ENCODE measurements at regions not wholly inside any gene's neighbourhood (a gene's known extent, or its start where the extent isn't known, plus 50 kb on each side); places are given as distances from the start of the nearest gene placed in this dataset.
A peak's percentile ranks its signal among the peaks of the same experiment; 100 is the strongest.
"Not testable (repeated sequence)": the region's sequence is repeated elsewhere in the genome, so short reads cannot be mapped to it uniquely, and the experiment has no call there.

GRCh38 chr12:94916663-94917062 is 86.8 kb downstream of the NDUFA12 start:
- no peak for DNase-seq

GRCh38 chr12:94909663-94910062 is 93.8 kb downstream of the NDUFA12 start:
- DNase-seq = no peak

- not testable (repeated sequence) for DNase-seq
Observed at GRCh38 chr12:94905749-94906148, 97.7 kb downstream of the NDUFA12 start.

DNA sequence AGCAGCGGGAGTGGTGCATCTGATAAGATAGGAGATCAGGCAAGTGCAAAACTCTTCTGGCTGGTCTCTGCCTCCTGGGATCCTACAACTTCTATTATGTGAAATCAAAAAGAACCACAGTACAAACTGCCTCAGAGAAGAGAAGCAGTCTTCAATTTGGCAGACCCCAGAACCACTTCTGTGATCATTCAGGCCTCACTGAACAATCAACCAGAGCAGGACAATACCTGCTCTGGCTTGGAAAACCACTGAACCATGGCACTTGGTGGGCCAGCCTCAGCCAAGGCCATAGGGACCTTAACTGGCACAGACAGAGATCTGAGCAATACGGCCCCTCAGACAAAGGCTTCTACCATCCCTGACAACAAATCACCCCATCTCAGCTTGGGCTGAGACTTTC is 103.0 kb downstream of the NDUFA12 start:
- DNase-seq = no peak

DNA sequence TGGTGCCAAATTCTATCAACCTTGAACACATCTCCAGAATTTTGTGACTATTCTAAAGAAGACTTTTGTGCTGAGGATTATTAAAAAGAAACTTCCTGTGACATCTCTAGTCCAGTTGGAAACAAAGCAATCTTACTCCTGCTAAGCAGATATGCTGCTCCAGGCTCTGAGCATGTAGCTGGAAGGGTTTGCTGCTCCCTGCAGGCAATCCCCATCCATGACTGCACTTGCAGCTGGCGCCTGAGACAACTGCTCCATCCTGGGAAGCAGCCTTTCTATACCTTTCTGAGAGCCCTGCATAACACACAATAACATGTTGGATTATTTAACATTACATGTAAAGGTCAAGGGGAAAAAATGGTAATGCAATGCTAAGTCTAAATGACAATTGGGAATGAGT is 105.1 kb downstream of the NDUFA12 start:
- DNase-seq = no peak

GRCh38 chr12:94892544-94893267 is 110.8 kb downstream of the NDUFA12 start:
- no peak for DNase-seq

GRCh38 chr12:94889445-94890210 is 113.9 kb downstream of the NDUFA12 start:
- no peak for DNase-seq

DNA sequence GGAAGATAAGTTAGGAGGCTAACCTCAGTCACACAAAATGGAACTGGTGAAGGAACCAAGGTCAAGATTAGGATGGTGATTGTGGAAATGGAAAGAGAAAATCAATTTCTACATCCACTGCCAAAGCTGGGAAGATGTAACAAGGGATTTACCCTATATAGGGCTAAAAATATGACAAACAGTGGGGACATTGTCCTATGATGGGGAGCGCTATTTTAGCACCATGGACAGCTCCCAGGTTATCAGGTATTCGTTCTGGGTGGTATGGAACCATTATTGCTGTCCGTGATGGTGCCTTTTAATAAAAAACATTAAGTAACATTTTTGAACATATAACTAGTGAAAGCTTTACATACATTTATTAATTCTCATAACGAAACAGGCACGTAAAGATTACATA is 124.0 kb downstream of the NDUFA12 start:
- no peak for DNase-seq

DNA sequence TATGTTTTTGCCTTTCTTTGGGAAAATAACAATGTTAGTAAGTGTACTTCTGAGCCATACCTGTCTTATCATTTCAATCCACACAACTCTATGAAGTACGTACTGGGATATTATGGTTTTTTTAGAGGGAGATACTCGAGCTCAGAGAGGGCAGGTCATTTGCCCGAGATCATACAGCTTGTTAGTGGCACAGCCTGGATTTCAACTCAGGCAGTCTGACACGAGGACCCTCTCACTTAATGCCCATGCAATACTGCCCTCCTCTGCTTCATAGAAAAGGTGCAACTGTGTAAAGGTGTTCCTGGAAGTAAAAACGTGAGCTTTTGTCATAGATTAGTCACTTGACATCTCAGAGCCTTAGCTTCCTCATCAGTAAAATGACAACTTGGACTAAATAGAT is 128.0 kb downstream of the NDUFA12 start:
- no peak for DNase-seq

- no peak for DNase-seq
Observed at GRCh38 chr12:94874518-94875302, 128.8 kb downstream of the NDUFA12 start.

DNA sequence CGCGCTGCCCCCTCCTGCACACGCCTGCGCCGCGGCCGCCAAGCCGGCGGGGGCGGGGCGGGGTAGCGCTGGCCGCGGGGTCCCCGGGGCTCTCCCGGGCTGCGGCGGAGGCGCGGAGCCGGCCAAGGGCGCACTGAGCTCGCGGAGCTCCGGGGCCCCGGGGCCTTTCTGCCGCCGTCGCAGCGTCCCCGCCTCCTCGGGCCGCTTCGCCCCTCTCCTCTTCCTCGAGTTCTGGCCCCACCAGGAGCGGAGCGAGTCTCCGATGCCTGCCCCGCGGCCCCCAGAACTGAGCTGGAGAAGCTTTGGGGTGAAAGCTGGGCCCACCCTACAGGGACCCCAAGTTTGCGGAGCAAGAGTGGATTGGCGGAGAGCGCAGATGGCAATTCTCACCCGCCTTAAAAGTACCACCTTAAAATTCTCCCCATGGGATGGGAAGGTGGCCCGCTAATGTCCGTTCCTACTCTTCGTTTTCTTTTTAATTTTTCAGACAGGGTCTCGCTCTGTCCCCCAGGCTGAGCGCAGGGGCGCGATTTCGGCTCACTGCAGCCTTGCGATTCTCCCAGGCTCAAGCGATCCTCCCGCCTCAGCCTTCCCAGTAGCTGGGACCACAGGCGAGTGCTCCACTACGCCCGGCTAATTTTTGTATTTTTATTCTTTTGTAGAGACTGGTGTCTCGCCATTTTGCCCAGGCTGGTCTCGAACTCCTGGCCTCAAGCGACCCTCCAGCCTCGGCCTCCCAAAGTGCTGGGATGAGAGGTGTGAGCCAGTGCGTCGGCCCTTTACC is 129.6 kb downstream of the NDUFA12 start:
- DNase-seq = peak; percentile 64

DNA sequence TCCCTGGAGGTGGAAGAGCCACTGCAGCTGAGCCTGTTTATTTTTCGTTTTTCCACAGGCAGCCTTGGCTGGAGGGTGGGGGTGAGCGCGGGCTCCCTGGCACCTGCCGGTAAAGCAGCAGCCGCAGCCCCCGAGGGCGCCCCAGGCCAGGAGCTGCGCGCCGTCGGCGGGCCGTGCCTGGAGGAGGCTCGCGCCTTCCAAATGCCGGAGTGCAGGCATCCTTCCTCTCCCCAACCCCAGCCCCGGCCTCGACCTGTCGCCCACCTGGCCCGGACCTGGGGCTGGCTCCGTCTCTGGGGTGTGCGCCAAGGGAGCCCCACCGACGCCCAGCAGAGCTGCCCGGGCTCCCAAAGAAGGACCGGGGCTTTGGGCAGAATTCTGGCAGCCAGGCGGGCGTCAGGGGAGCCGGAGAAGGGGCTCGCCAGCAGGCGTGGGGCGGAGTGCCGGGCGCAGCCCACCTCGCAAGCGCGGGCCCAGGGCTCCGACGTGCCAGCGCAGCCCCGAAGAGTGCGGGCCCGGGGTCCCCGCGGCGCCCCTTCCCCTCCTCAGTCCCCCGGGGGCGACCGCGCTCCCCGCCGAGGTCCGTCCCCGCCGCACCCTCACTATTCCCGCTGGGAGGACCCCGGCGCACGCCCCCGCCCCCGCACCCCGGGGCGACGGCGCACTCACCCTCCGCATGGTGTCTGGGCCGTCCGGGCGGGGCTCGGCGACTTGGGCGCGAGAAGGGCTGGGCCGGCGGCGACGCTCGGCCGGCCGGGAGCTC is 130.3 kb downstream of the NDUFA12 start:
- DNase-seq = peak; percentile 77

GRCh38 chr12:94872671-94872970 is 130.9 kb downstream of the NDUFA12 start:
- DNase-seq = no peak

DNA sequence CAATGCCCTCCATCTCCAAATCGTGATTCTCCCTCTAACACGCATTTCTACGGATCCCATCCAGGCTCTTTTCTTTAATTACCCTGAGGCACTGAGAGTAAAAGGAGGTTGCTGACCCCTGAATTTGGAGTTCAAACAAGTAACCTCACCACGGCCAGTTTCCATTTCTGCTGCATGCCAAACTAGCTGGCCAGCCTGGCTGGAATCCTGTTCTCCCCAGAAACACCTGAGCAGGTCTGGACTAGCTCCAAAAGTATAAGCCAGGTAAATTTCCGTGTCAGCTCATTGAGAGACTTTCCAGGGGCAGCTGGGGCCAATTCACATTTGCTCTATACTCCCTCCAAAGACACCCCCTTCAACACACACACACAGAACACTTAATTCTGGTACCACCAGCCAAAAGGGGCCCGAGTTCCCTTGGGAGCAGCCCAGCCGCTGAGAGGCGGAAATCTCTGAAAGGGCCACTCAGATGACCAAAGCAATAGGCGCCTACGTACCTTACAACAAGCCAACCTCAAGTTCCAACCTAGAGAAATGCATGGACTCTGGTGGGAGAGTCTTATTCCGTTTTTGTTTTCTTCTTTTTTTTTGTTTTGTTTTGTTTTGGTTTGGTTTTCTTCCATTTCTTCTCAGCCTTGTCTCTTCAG is 131.4 kb downstream of the NDUFA12 start:
- peak; percentile 37 for DNase-seq

GRCh38 chr12:94870511-94870910 is 133.0 kb downstream of the NDUFA12 start:
- no peak for DNase-seq

DNA sequence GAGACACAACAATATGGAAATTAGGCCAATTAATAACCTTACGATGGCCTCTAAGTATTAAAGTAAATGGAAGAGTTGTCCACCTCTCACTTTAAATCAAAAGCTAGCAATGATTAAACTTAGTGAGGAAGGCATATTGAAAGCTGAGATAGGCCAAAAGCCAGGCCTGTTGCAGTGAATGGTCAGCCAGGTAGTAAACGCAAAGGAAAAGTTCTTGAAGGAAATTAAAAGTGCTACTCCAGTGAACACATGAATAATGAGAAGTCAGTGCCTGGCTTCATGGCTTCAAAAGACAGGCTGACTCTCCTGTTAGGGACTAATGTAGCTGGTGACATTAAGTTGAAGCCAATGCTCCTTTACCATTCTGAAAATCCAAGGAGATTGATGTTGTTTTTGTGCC is 135.3 kb downstream of the NDUFA12 start:
- no peak for DNase-seq

- DNase-seq = no peak
Observed at GRCh38 chr12:94867066-94867855, 136.2 kb downstream of the NDUFA12 start.

DNA sequence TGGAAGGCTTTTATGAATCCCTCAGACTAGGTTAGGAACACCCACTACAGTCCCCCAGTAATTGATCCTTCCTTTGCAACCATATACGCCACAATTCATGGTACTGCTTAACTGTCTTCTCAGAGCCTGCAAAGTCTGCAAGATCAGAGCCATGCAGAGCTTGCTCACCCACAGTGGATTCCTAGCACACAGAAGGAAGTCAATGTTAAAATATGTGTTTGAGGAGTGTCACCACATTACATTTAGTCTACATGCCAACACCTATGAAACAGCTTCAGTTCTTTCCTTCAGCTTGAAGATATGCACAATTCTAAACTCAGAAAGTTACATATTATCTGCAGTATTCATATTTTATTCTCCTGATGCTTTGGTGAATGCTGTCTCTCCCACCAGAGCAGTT is 138.5 kb downstream of the NDUFA12 start:
- DNase-seq = no peak

DNA sequence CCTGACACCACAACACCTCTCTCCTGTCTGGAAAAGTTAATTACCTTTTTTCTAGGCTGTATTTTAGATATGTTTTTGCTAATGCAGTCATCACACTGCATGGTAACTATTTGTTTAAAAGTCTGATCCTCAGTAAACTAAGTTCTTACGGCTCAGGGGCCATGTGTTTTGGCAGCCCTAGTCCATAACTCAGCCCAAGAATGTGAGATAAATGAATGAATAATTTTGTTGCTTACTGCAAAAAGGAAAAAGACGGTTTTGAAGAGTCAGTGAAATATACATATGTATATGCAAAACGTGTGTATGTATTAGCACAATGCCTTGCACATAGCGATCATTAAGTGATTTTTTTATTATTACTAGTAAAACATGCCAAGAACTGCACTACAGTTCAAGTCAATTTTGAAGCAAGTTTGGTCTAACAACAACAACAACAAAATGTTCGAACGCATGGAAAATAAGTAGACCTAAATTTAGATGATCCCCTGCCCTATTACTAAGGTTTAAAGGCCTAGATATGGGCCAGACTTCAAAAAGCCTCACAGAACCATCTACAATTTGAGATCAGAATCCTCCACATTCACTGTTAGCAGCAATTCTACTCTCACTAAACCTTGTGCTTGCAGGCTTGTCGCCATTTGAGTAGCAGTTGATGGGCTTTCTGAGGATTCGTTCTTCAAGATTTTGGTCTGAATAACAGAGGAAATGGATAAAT is 140.0 kb downstream of the NDUFA12 start:
- no peak for DNase-seq

DNA sequence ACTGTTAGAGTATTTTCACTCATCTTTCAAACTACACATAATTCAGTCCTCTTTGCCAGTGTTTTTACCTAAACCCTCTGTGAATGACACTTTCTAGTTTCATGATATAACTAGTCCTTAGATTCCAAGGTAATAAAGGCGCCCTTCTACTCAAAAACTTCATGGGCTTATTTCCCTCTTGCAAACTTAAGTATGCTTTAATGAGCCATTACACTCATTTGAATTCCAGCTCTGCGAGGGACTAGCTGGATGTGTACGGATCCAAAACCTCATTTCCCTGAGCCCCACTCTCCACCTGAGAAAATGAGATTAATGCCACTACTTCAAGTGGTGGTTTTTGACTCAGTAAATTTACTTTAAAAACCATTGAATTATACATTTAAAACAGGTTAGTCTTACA is 141.1 kb downstream of the NDUFA12 start:
- DNase-seq = no peak

All from right kidney (tissue), 1 donor.